Fibroblast of lung (primary cell): ENCODE measurements at regions not wholly inside any gene's neighbourhood (a gene's known extent, or its start where the extent isn't known, plus 50 kb on each side); places are given as distances from the start of the nearest gene placed in this dataset.

Source experiments
- EZH2 ChIP-seq: IDR thresholded peaks from 2 replicates; pipeline ENCODE4 v1.5.1; 2012; ENCODE audit warnings: low read length, control low read depth, mild to moderate bottlenecking; ENCODE audit errors: missing control alignments
- TF ChIP-seq, protein P1 (sequence below), 2 donors: IDR thresholded peaks in 1 of 2; conservative IDR thresholded peaks in 1 of 2; 1 replicate in 1 of 2; 2 replicates in 1 of 2; pipeline ENCODE4 v1.5.1; 2011 to 2012; ENCODE audit warnings: low read length in 2 of 2, control low read depth in 1 of 2, inconsistent platforms in 1 of 2, low read depth in 1 of 2, mild to moderate bottlenecking in 1 of 2

DNA sequence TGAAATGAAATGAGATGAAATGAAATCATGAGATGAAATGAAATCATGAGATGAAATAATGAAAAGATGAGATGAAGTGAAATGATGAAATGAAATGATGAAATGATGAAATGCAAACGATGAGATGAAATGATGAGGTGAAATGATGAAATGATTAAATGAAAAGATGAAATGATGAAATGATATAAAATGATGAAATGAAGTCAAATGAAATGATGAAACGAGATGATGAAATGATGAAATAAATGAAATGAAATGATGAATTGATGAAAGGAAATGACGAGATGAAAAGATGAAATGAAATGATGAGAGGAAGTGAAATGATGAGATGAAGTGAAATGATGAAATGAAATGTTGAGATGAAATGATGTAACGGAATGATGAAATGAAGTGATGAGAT is 595.6 kb downstream of the TP53TG3F start:
- TF ChIP-seq, protein P1, sequence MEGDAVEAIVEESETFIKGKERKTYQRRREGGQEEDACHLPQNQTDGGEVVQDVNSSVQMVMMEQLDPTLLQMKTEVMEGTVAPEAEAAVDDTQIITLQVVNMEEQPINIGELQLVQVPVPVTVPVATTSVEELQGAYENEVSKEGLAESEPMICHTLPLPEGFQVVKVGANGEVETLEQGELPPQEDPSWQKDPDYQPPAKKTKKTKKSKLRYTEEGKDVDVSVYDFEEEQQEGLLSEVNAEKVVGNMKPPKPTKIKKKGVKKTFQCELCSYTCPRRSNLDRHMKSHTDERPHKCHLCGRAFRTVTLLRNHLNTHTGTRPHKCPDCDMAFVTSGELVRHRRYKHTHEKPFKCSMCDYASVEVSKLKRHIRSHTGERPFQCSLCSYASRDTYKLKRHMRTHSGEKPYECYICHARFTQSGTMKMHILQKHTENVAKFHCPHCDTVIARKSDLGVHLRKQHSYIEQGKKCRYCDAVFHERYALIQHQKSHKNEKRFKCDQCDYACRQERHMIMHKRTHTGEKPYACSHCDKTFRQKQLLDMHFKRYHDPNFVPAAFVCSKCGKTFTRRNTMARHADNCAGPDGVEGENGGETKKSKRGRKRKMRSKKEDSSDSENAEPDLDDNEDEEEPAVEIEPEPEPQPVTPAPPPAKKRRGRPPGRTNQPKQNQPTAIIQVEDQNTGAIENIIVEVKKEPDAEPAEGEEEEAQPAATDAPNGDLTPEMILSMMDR (conservative IDR thresholded peaks at IDR 0.05 in 1 of 2, IDR thresholded peaks at IDR 0.05 in 1 of 2; ENCODE audit: low read depth in 1 of 2, low read length in 2 of 2) = no peak
- TF ChIP-seq EZH2 = no peak
